Dedifferentiated amniotic fluid mesenchymal stem cell (primary cell): ENCODE measurements at regions not wholly inside any gene's neighbourhood (a gene's known extent, or its start where the extent isn't known, plus 50 kb on each side); places are given as distances from the start of the nearest gene placed in this dataset.

Source experiments
- DNase-seq: peaks from one replicate; pipeline ENCODE4 v3.0.0-alpha.2; 2016; ENCODE audit errors: extremely low spot score

GRCh38 chr12:115464111-115464581, 780.2 kb upstream of the TBX3 start:
- DNase-seq = no peak

DNA sequence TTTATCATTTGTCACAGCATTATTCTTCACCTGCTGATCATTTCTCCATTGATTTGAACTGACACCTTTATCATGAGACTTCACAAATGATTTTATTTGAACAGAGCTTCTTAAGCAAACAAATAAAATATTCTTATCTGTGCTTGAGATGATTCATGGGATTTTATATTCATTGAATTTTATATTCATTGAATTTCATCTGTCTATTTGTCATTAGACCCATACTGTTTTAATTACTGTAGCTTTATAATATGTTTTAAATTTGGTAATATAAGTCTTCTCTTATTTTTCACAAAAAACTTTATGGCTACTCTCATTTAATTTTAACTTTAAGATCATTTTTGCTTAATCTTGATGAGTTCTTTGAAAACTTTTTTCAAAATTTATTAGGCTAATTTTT, 777.4 kb upstream of the TBX3 start:
- DNase-seq = no peak

DNA sequence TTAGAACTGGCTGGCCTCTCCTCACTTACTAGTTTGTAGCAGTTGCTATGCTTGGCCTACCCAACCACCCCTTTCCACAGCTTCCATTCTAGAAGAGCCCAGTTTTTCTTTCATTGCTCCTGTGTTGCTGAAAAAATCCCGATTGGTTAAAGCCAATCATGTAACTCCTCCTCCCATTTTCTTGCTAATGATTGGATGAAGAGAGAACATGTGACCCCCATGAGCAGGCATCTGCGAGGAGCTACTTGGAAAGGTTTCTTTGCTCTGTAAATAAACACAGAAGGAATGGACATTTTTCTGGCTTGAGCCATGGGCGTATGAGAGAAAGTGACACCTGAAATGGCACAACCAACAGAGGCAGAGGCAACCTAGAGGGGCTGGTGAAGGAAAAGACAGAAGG, 773.8 kb upstream of the TBX3 start:
- no peak for DNase-seq

- DNase-seq = no peak
These were observed 773.1 kb upstream of the TBX3 start for GRCh38 chr12:115456946-115457689.

DNA sequence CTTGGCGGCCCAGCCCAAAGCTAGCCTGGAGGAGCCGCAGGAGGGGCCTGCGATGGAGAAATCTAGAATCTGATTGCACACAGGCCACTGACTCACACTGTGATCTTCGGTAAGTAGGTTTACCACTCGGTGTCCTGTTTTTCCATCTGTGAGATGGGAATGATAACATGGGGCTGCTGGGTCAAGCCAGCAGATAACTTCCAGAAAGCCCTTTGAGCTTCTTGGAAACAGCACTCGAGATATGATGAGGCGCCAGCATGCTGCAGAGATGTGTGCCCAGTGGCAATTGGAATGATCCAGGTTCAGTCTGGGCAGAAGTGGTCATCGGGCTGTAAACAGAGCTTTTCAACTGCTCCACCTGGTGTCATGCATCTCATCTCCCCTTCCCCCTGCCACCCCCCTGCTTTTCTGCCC, 771.3 kb upstream of the TBX3 start:
- DNase-seq = no peak

DNA sequence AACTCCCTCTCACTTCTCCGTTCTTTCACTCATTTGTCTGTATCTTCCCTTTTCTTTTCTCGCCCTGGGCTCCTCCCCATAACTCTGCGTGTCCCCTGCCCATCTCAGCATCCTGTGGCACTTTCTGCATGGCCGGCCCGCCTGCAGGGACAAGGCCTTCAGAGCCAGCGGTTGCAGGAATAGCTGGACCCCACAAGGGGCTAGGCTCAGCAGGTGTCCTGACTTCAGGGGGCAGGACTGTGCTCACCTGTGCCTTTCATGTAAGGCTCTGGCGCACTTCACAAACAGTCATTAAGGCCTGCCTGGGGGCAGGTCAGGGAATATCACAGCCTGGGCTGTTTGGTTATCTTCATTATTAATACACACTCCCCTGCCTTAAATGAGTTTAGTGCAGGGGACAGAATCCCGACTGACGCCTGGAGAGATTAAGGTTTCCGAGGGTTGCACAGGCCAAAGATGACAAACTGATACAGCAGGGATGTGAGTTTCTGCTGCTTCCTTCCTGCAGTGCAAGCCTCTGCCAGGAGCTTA, 768.8 kb upstream of the TBX3 start:
- no peak for DNase-seq

- DNase-seq = no peak
These were observed 768.1 kb upstream of the TBX3 start for GRCh38 chr12:115451780-115452736.

GRCh38 chr12:115451151-115451779, 767.3 kb upstream of the TBX3 start:
- no peak for DNase-seq

DNA sequence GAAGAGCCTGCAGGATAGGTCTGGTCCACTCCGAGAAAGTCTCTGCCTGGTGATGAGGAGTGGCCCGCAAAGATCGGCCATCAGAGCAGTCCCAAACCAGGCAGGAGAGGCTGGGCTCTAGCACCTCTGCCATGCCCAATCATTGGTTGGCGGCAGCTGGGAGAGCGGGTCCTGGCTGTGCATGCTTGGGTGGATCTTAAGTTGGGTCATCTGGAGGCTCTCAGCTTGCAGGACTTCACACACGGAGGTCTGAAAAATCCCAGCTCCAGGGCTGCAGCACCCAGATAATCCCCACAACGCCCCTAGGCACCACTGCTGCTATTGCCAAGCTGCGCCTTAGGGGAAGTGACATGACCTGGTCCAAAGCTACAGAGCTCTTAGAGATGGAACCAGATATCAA, 766.7 kb upstream of the TBX3 start:
- DNase-seq = no peak

- DNase-seq = no peak
These were observed 766.0 kb upstream of the TBX3 start for GRCh38 chr12:115450017-115450416.

DNA sequence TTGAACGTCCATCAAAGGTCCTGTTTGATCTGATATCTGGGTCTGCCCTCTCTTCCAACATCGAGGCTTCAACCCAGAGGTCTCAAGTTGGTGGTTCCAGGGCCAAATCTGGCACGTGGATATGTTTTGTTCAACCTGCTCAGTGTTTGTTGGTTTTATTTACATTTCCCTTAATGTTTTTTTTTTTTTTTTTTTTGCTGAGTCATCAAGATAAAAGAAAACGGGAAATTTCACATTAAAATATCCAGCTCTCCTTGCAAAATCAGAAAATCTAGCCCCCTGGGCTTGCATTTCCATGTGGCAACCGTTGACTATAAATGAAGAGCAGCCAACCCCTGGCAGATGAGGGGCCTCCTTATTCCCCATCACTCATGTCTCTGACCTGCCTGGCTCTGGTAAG, 765.6 kb upstream of the TBX3 start:
- no peak for DNase-seq

- no peak for DNase-seq
These were observed 760.4 kb upstream of the TBX3 start for GRCh38 chr12:115444346-115444745.

GRCh38 chr12:115443351-115443938, 759.5 kb upstream of the TBX3 start:
- DNase-seq = no peak

DNA sequence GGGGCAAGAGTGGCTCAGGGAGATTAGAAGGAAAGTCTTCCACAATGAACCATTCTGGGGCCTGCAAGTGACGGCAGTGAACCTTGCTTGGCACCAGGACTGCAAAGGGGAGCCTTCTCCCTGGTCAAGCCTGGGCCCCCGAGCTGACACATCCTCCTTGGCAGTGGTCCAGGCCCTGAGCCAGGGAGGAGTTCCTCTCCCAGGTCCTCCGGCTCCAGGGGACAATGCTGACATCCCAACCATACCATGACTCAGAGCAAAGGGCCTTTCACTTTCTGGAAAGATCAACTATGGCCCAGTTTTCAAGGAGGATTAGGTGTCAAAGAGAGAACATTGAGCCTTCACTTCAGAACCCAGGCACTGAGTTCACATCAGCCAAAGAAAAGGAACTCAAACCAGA, 756.5 kb upstream of the TBX3 start:
- DNase-seq = peak; percentile 22

GRCh38 chr12:115439008-115439601, 755.1 kb upstream of the TBX3 start:
- DNase-seq = no peak

DNA sequence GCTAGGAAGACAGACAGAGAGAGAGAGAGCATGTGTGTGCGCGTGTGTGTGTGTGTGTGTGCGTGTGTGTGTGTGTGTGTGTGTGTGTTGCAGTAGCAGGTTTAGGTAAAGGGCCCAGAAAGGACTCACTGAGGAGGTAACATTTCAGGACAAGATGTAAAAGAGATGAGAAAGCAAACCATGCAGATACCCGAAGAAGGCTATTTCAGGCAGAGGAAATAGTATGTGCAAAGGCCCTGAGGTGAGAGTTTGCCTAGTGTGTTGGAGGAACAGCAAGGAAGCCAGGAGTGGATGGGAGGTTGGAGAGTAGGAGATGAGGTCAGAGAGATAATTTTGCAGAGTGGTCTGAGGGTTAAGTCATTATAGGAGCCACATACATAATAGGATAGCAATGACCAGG, 754.3 kb upstream of the TBX3 start:
- DNase-seq = no peak

DNA sequence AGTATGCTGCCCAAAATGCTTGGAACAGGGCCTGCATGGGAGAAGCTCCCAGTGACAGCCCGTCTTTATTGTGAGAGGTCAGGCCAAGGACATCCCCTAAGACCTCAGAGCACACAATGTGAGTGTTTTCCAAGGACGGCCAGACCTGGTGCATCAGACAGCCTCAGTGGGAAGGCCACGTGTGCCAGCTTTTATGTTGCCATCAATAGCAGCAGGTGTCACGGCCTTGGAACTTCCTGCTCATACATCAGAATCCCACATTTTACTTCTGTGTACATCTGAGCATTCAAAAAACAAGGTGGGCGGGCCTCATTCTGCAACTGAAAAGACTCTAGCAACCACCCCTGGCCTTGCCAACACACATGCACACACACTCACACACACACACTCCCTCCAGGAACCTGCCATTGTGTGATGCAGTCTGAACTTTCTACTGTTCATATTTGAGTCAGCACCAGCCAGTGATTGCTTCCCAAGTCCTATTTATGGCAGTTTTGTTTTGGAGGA, 753.1 kb upstream of the TBX3 start:
- no peak for DNase-seq

DNA sequence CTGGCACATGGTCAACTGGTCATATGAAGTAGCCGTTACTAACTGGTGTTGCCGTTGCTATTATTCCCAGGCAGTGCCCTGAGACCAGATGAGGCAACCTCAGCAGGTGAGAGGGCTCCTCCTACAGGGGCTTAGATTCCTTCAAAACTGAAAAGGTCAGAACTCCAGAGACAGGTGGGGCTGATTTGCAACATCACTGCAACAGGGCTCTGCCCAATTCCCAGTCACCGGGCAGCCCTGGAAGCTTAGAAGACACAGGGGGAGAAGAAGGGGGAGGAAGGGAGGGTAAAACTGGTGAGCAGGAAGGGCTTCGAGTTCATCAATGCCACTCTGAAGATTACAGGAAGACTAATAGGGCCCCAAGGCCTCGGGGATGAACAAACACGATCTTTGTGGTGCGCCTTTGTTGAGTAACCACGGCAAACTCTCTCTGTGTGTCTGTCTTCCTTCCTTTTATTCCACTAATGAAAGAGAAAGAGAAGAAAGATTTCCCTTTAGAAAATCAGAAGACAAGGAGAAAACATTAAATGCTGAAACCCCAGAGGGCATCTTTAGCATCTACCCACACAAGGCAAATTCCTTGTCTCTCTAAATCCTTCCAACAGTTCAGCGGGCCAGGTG, 749.1 kb upstream of the TBX3 start:
- no peak for DNase-seq

GRCh38 chr12:115430636-115431035, 746.7 kb upstream of the TBX3 start:
- no peak for DNase-seq

DNA sequence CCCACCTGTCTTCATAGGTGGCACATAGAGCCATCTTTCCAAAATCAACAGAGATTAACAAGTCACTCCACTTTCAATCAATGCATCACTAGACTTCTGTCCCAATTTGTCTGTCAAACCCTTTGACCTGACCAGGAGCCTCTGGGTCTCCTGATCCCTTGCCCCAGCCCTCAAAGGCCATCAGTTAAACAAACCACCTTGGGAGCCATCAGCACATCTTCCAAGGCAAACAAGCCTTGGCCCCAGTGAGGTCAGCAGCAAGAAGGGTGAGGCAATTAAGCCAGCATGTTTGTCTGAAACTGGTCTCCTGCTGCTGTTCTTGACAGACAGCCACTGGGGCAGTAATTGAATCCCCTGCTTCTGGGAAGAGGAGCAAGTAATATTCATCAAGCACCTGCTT, 742.8 kb upstream of the TBX3 start:
- DNase-seq = no peak

- DNase-seq = no peak
These were observed 740.0 kb upstream of the TBX3 start for GRCh38 chr12:115424003-115424402.
